ENCODE measurements at regions not wholly inside any gene's neighbourhood (a gene's known extent, or its start where the extent isn't known, plus 50 kb on each side); places are given as distances from the start of the nearest gene placed in this dataset.
"Not testable (repeated sequence)": the region's sequence is repeated elsewhere in the genome, so short reads cannot be mapped to it uniquely, and the experiment has no call there.

- ATAC-seq, result no peak
These were observed 185.4 kb upstream of the CSNK1A1L start for GRCh38 chr13:37290716-37291505.

- ATAC-seq, result no peak
These were observed 183.9 kb upstream of the CSNK1A1L start for GRCh38 chr13:37289212-37289935.

GRCh38 chr13:37288057-37288720, 182.7 kb upstream of the CSNK1A1L start:
- ATAC-seq, result no peak

GRCh38 chr13:37280231-37280630, 174.8 kb upstream of the CSNK1A1L start:
- not testable (repeated sequence) for ATAC-seq

- no peak for ATAC-seq
These were observed 172.1 kb upstream of the CSNK1A1L start for GRCh38 chr13:37277435-37278144.

GRCh38 chr13:37277007-37277406, 171.5 kb upstream of the CSNK1A1L start:
- ATAC-seq, result no peak

GRCh38 chr13:37274569-37275497, 169.4 kb upstream of the CSNK1A1L start:
- ATAC-seq, result no peak

GRCh38 chr13:37273836-37274235, 168.4 kb upstream of the CSNK1A1L start:
- no peak for ATAC-seq

- no peak for ATAC-seq
These were observed 164.9 kb upstream of the CSNK1A1L start for GRCh38 chr13:37270226-37271001.

- no peak for ATAC-seq
These were observed 158.4 kb upstream of the CSNK1A1L start for GRCh38 chr13:37263871-37264270.

GRCh38 chr13:37257706-37258105, 152.2 kb upstream of the CSNK1A1L start:
- no peak for ATAC-seq

- ATAC-seq, result no peak
These were observed 151.6 kb upstream of the CSNK1A1L start for GRCh38 chr13:37257051-37257450.

- no peak for ATAC-seq
These were observed 136.3 kb upstream of the CSNK1A1L start for GRCh38 chr13:37241786-37242185.

- no peak for ATAC-seq
These were observed 124.9 kb upstream of the CSNK1A1L start for GRCh38 chr13:37230346-37230745.

GRCh38 chr13:37229931-37230330, 124.5 kb upstream of the CSNK1A1L start:
- ATAC-seq, result no peak

GRCh38 chr13:37226971-37227370, 121.5 kb upstream of the CSNK1A1L start:
- ATAC-seq, result no peak

GRCh38 chr13:37225414-37226070, 120.1 kb upstream of the CSNK1A1L start:
- ATAC-seq, result no peak

- ATAC-seq, result no peak
These were observed 110.9 kb upstream of the CSNK1A1L start for GRCh38 chr13:37216331-37216730.

- no peak for ATAC-seq
These were observed 107.4 kb upstream of the CSNK1A1L start for GRCh38 chr13:37212826-37213225.

- no peak for ATAC-seq
These were observed 106.0 kb upstream of the CSNK1A1L start for GRCh38 chr13:37211487-37211886.

Measured in esophagus mucosa (tissue), 1 donor.